GM23338 (cell line): ENCODE measurements at regions not wholly inside any gene's neighbourhood (a gene's known extent, or its start where the extent isn't known, plus 50 kb on each side); places are given as distances from the start of the nearest gene placed in this dataset.

ENCODE experiments used
- ATAC-seq: fragments of 200-7000 bp; cut with Tn5 transposase; 3 replicates; pipeline ENCODE4 v1.9.1; 2020
- DNase-seq: peaks from one replicate; pipeline ENCODE4 v3.0.0-alpha.2; 2015; ENCODE audit warnings: low spot score
- H2AFZ ChIP-seq: fragments of 200-600 bp; sonication (generic); 2 replicates; pipeline ENCODE4 v1.8.0; 2016; ENCODE audit warnings: antibody characterized with exemption, mild to moderate bottlenecking, moderate library complexity
- H3F3A ChIP-seq: fragments of 200-600 bp; sonication (generic); replicated peaks from 2 replicates; pipeline ENCODE4 v1.8.0; 2017; ENCODE audit warnings: antibody characterized with exemption, mixed run types, low read depth
- H3K27ac ChIP-seq: fragments of 200-600 bp; sonication (generic); 2 replicates; pipeline ENCODE4 v1.6.1; 2016; ENCODE audit warnings: low read depth
- H3K27me3 ChIP-seq: fragments of 200-600 bp; sonication (generic); 2 replicates; pipeline ENCODE4 v1.8.0; 2016; ENCODE audit warnings: mild to moderate bottlenecking, mixed run types, moderate library complexity; ENCODE audit not compliant: insufficient read depth
- H3K36me3 ChIP-seq: fragments of 200-600 bp; sonication (generic); 2 replicates; pipeline ENCODE4 v1.8.0; 2016; ENCODE audit warnings: mild to moderate bottlenecking; ENCODE audit not compliant: insufficient read depth
- H3K4me1 ChIP-seq: fragments of 200-600 bp; sonication (generic); 2 replicates; pipeline ENCODE4 v1.8.0; 2016; ENCODE audit warnings: mild to moderate bottlenecking, moderate library complexity; ENCODE audit not compliant: insufficient read depth
- H3K4me2 ChIP-seq: fragments of 200-600 bp; sonication (generic); 2 replicates; pipeline ENCODE4 v1.7.1; 2017; ENCODE audit warnings: mixed run types
- H3K4me3 ChIP-seq: fragments of 200-600 bp; sonication (generic); 2 replicates; pipeline ENCODE4 v1.6.1; 2016; ENCODE audit warnings: mixed run types
- H3K79me2 ChIP-seq: fragments of 200-600 bp; sonication (generic); replicated peaks from 2 replicates; pipeline ENCODE4 v1.8.0; 2017; ENCODE audit warnings: mild to moderate bottlenecking; ENCODE audit not compliant: insufficient read depth
- H3K9me2 ChIP-seq: fragments of 200-600 bp; sonication (generic); 2 replicates; pipeline ENCODE4 v1.8.0; 2017; ENCODE audit not compliant: insufficient read depth
- H4K20me1 ChIP-seq: fragments of 200-600 bp; sonication (generic); replicated peaks from 2 replicates; pipeline ENCODE4 v1.8.0; 2017; ENCODE audit warnings: mild to moderate bottlenecking; ENCODE audit not compliant: insufficient read depth
- H3K27ac Mint-ChIP-seq: 2 replicates; pipeline ENCODE4 v1.8.0; 2020; ENCODE audit warnings: inconsistent platforms, mild to moderate bottlenecking, moderate library complexity, mixed read lengths
- H3K27me3 Mint-ChIP-seq: 3 replicates; pipeline ENCODE4 v1.8.0; 2022; ENCODE audit warnings: low read depth, mild to moderate bottlenecking, moderate library complexity, mixed read lengths, inconsistent platforms; ENCODE audit not compliant: insufficient read depth, poor library complexity
- H3K36me3 Mint-ChIP-seq: 3 replicates; pipeline ENCODE4 v1.8.0; 2021; ENCODE audit warnings: low read depth, mild to moderate bottlenecking, inconsistent platforms, moderate library complexity, mixed read lengths
- H3K4me1 Mint-ChIP-seq: 3 replicates; pipeline ENCODE4 v1.8.0; 2020; ENCODE audit warnings: mild to moderate bottlenecking, inconsistent platforms, mixed read lengths
- H3K4me3 Mint-ChIP-seq: 3 replicates; pipeline ENCODE4 v1.8.0; 2021; ENCODE audit warnings: moderate library complexity, mild to moderate bottlenecking, inconsistent platforms, mixed read lengths
- H3K9me3 Mint-ChIP-seq: 3 replicates; pipeline ENCODE4 v1.8.0; 2020; ENCODE audit warnings: moderate library complexity, mild to moderate bottlenecking, inconsistent platforms, mixed read lengths
- CREB1 ChIP-seq: fragments of 250-450 bp; sonication (Bioruptor Pico); IDR thresholded peaks from 2 replicates; pipeline ENCODE4 v1.5.0; 2020; ENCODE audit warnings: low read depth, mild to moderate bottlenecking, moderate library complexity
- CTCF ChIP-seq, 2 experiments: fragments of 200-600 bp in 1 of 2; sonication (generic) in 1 of 2; conservative IDR thresholded peaks; 2 replicates each; pipeline versions ENCODE4 v1.5.1 to v1.6.1; 2016 to 2017; ENCODE audit warnings: antibody characterized with exemption in 2 of 2, low read depth in 2 of 2, mild to moderate bottlenecking in 2 of 2, moderate library complexity in 1 of 2
- ETS1 ChIP-seq: IDR thresholded peaks from 2 replicates; pipeline ENCODE4 v1.6.1; 2016; ENCODE audit warnings: antibody characterized with exemption
- EZH2phosphoT487 ChIP-seq: fragments of 200-600 bp; sonication (generic); IDR thresholded peaks from one replicate; pipeline ENCODE4 v1.8.1; 2018; ENCODE audit warnings: antibody characterized with exemption; ENCODE audit not compliant: unreplicated experiment
- JUNB ChIP-seq: IDR thresholded peaks from one replicate; pipeline ENCODE4 v1.6.1; 2016; ENCODE audit warnings: antibody characterized with exemption; ENCODE audit not compliant: unreplicated experiment
- NANOG ChIP-seq: IDR thresholded peaks from 2 replicates; pipeline ENCODE4 v1.6.1; 2016; ENCODE audit warnings: antibody characterized with exemption, borderline replicate concordance
- POLR2AphosphoS5 ChIP-seq: IDR thresholded peaks from 2 replicates; pipeline ENCODE4 v1.6.1; 2016; ENCODE audit warnings: antibody characterized with exemption, low read depth
- REST ChIP-seq: IDR thresholded peaks from one replicate; pipeline ENCODE4 v1.6.1; 2018; ENCODE audit warnings: antibody characterized with exemption; ENCODE audit not compliant: unreplicated experiment
- STAT1 ChIP-seq: IDR thresholded peaks from one replicate; pipeline ENCODE4 v1.6.1; 2016; ENCODE audit warnings: antibody characterized with exemption; ENCODE audit not compliant: unreplicated experiment
- ZNF331 ChIP-seq: fragments of 250-450 bp; sonication (Bioruptor Pico); IDR thresholded peaks from 2 replicates; pipeline ENCODE4 v1.5.0; 2020; ENCODE audit warnings: low read depth, mild to moderate bottlenecking, moderate library complexity

GRCh38 chr5:127192150-127192549 lies 98.4 kb upstream of the MEGF10 start (continued):
- TF ChIP-seq ZNF331: no peak
- TF ChIP-seq JUNB: no peak
- no peak for TF ChIP-seq EZH2phosphoT487
- no peak for TF ChIP-seq POLR2AphosphoS5

GRCh38 chr5:127192836-127193338 lies 97.7 kb upstream of the MEGF10 start:
- Histone ChIP-seq H3K79me2 (no peaks in the 10 kb centered on the region), H3K4me2 (no peak overlapping the region), H3K9me2 (peaks cover 6% of the 10 kb centered on the region; the same call in 1 of the 2 replicates), H3K4me3 (no peak overlapping the region), H4K20me1 (no peaks in the 10 kb centered on the region), H3K27me3 (no peaks in the 10 kb centered on the region), H3K4me1 (no peaks in the 10 kb centered on the region), H3K36me3 (no peaks in the 10 kb centered on the region), H3K27ac (no peak overlapping the region), H2AFZ (peak overlapping the region; percentile 78; the same call in 1 of the 2 replicates), H3F3A (no peaks in the 10 kb centered on the region)
- Mint-ChIP-seq H3K4me1 (peaks cover 5% of the 10 kb centered on the region; the same call in 2 of the 3 replicates), H3K27ac (no peak overlapping the region), H3K27me3 (peaks cover 2% of the 10 kb centered on the region), H3K9me3 (no peaks in the 10 kb centered on the region), H3K36me3 (no peaks in the 10 kb centered on the region), H3K4me3 (no peak overlapping the region)
- TF ChIP-seq CREB1 (CRISPR knock-in tag): no peak
- TF ChIP-seq JUNB: no peak
- no peak for TF ChIP-seq NANOG
- TF ChIP-seq REST: no peak
- no peak for TF ChIP-seq STAT1
- no peak for TF ChIP-seq CTCF (conservative IDR thresholded peaks at IDR 0.05; ENCODE audit: low read depth in 2 of 2)
- DNase-seq (no peak), ATAC-seq (no peak)

- H3K27me3 Mint-ChIP-seq: peaks cover 2% of the 10 kb centered on the region
- no peak overlapping the region for H3K27ac Mint-ChIP-seq
- Histone ChIP-seq H3K36me3 (no peaks in the 10 kb centered on the region), H3K79me2 (no peaks in the 10 kb centered on the region), H3K27me3 (no peaks in the 10 kb centered on the region), H3K9me2 (no peaks in the 10 kb centered on the region; the same call in 1 of the 2 replicates), H3K4me2 (no peak overlapping the region), H3K4me3 (no peak overlapping the region), H4K20me1 (no peaks in the 10 kb centered on the region), H3K4me1 (no peaks in the 10 kb centered on the region), H2AFZ (no peak overlapping the region), H3F3A (no peaks in the 10 kb centered on the region), H3K27ac (no peak overlapping the region)
- H3K4me3 Mint-ChIP-seq: no peak overlapping the region
- H3K9me3 Mint-ChIP-seq: peaks cover 14% of the 10 kb centered on the region; the same call in 2 of the 3 replicates
- H3K36me3 Mint-ChIP-seq: no peaks in the 10 kb centered on the region
- H3K4me1 Mint-ChIP-seq: peaks cover 5% of the 10 kb centered on the region; the same call in 2 of the 3 replicates
- ATAC-seq (no peak), DNase-seq (no peak)
- no peak for TF ChIP-seq REST
- no peak for TF ChIP-seq JUNB
- TF ChIP-seq ZNF331: no peak
- TF ChIP-seq ETS1: no peak
- TF ChIP-seq POLR2AphosphoS5: no peak
- no peak for TF ChIP-seq EZH2phosphoT487
These were observed 94.6 kb upstream of the MEGF10 start for GRCh38 chr5:127196042-127196441.
